ENCODE measurements at regions not wholly inside any gene's neighbourhood (a gene's known extent, or its start where the extent isn't known, plus 50 kb on each side); places are given as distances from the start of the nearest gene placed in this dataset.

GRCh38 chr4:152247271-152247975 lies 288.5 kb downstream of the FBXW7 start:
- Mint-ChIP-seq H3K4me1 (no peaks in the 10 kb centered on the region), H3K36me3 (no peaks in the 10 kb centered on the region), H3K9me3 (no peaks in the 10 kb centered on the region), H3K27ac (no peak overlapping the region), H3K27me3 (ENCODE audit: insufficient read depth, low read depth) (no peaks in the 10 kb centered on the region), H3K4me3 (no peak overlapping the region)
- H3K27ac ChIP-seq: no peak overlapping the region
- no peak for DNase-seq (ENCODE audit: low spot score)
- no peaks in the 10 kb centered on the region for H3K36me3 ChIP-seq
- H3K79me2 ChIP-seq (ENCODE audit: low read depth): no peaks in the 10 kb centered on the region
- no peak overlapping the region for H2AFZ ChIP-seq (replicated peaks)
- H3K9ac ChIP-seq: no peak overlapping the region
- H4K20me1 ChIP-seq (ENCODE audit: low read depth): no peaks in the 10 kb centered on the region
- no peak for TF ChIP-seq EZH2phosphoT487 (IDR thresholded peaks at IDR 0.05)
- TF ChIP-seq EZH2 (IDR thresholded peaks at IDR 0.05): no peak
- TF ChIP-seq CTCF (IDR thresholded peaks at IDR 0.05): no peak
- no peaks in the 10 kb centered on the region for H3F3A ChIP-seq (ENCODE audit: low read depth)
- no peaks in the 10 kb centered on the region for H3K9me3 ChIP-seq (ENCODE audit: low read depth)
- no peak overlapping the region for H3K4me2 ChIP-seq
- H3K4me3 ChIP-seq: no peak overlapping the region
- H3K27me3 ChIP-seq: no peaks in the 10 kb centered on the region
- H3K4me1 ChIP-seq: no peaks in the 10 kb centered on the region

DNA sequence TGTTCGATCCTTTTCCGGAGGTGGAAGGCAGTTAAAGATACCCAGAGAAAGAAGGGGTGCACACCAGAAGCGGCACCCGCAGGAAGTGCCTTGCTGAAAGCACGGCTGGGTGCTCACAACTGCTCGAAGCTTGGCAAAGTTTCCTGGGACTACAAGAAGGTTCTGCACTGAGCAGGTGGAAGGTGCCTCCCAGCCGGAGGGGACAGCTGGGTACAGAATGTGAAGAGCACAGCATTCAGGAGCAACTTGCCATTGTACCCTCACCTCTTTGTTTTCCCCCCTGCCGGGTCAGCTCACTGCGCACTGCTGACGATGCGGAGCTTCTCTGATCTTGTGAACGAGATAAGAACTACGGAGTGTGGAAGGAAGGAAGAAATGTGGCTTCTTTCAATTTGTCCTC lies 289.2 kb downstream of the FBXW7 start:
- no peaks in the 10 kb centered on the region for H3K9me3 ChIP-seq (ENCODE audit: low read depth)
- H3K4me1 Mint-ChIP-seq: no peaks in the 10 kb centered on the region
- H3K4me3 ChIP-seq: no peak overlapping the region

DNA sequence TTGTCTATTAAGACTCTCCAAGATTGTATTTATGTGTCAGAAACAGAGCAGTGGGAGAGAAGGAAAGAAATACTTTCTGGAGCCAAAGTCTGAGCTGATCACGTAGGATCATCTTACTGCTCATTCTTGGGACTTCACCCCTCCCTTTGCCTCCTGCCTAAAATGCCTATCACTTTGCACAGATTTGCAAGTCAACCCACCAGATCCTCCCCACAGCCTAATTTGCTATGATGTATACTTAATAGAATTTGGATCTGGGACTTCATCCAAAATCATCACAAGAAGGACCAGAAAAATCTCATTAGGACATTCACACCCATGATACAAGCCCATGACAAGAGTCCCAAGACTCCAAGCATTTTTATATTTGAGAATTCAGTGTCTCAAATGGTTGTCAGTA lies 290.2 kb downstream of the FBXW7 start:
- no peaks in the 10 kb centered on the region for H3K27me3 ChIP-seq
- H3K9ac ChIP-seq: no peak overlapping the region
- Mint-ChIP-seq H3K4me3 (no peak overlapping the region), H3K4me1 (no peaks in the 10 kb centered on the region), H3K9me3 (no peaks in the 10 kb centered on the region), H3K27ac (no peak overlapping the region), H3K27me3 (ENCODE audit: insufficient read depth, low read depth) (no peaks in the 10 kb centered on the region), H3K36me3 (no peaks in the 10 kb centered on the region)
- H3K4me2 ChIP-seq: no peak overlapping the region
- DNase-seq (ENCODE audit: low spot score): no peak
- no peaks in the 10 kb centered on the region for H3K9me3 ChIP-seq (ENCODE audit: low read depth)
- H4K20me1 ChIP-seq (ENCODE audit: low read depth): no peaks in the 10 kb centered on the region
- no peak overlapping the region for H3K27ac ChIP-seq
- no peak overlapping the region for H2AFZ ChIP-seq (replicated peaks)
- no peak overlapping the region for H3K4me3 ChIP-seq
- no peaks in the 10 kb centered on the region for H3K79me2 ChIP-seq (ENCODE audit: low read depth)
- H3F3A ChIP-seq (ENCODE audit: low read depth): no peaks in the 10 kb centered on the region
- no peaks in the 10 kb centered on the region for H3K36me3 ChIP-seq
- H3K4me1 ChIP-seq: no peaks in the 10 kb centered on the region
- TF ChIP-seq CTCF (IDR thresholded peaks at IDR 0.05) (no peak), EZH2phosphoT487 (IDR thresholded peaks at IDR 0.05) (no peak), EZH2 (IDR thresholded peaks at IDR 0.05) (no peak)

More for the DNA sequence above, 289.2 kb downstream of the FBXW7 start:
- H3K4me1 ChIP-seq: no peaks in the 10 kb centered on the region
- no peaks in the 10 kb centered on the region for H3K9me3 Mint-ChIP-seq
- no peak overlapping the region for H2AFZ ChIP-seq (replicated peaks)
- no peak overlapping the region for H3K27ac ChIP-seq
- no peak for DNase-seq (ENCODE audit: low spot score)
- no peaks in the 10 kb centered on the region for H3K27me3 ChIP-seq
- H3K4me3 Mint-ChIP-seq: no peak overlapping the region
- H3F3A ChIP-seq (ENCODE audit: low read depth): no peaks in the 10 kb centered on the region
- H3K36me3 ChIP-seq: no peaks in the 10 kb centered on the region
- H3K79me2 ChIP-seq (ENCODE audit: low read depth): no peaks in the 10 kb centered on the region
- no peaks in the 10 kb centered on the region for H3K27me3 Mint-ChIP-seq (ENCODE audit: insufficient read depth, low read depth)
- H4K20me1 ChIP-seq (ENCODE audit: low read depth): no peaks in the 10 kb centered on the region
- no peaks in the 10 kb centered on the region for H3K36me3 Mint-ChIP-seq
- no peak overlapping the region for H3K27ac Mint-ChIP-seq
- no peak overlapping the region for H3K4me2 ChIP-seq
- TF ChIP-seq EZH2 (IDR thresholded peaks at IDR 0.05) (no peak), EZH2phosphoT487 (IDR thresholded peaks at IDR 0.05) (no peak), CTCF (IDR thresholded peaks at IDR 0.05) (no peak)
- no peak overlapping the region for H3K9ac ChIP-seq
